BE2C (cell line): ENCODE measurements at regions not wholly inside any gene's neighbourhood (a gene's known extent, or its start where the extent isn't known, plus 50 kb on each side); places are given as distances from the start of the nearest gene placed in this dataset.

ENCODE experiments used
- DNase-seq: peaks from one replicate; pipeline ENCODE4 v3.0.0-alpha.2; 2020
- H3K27me3 ChIP-seq: fragments of 250-450 bp; sonication (Bioruptor Pico); 2 replicates; pipeline ENCODE4 v1.5.1; 2020; ENCODE audit warnings: mild to moderate bottlenecking
- H3K36me3 ChIP-seq: fragments of 250-450 bp; sonication (Bioruptor Pico); 2 replicates; pipeline ENCODE4 v1.5.1; 2020; ENCODE audit warnings: mild to moderate bottlenecking
- H3K4me1 ChIP-seq: fragments of 250-450 bp; sonication (Bioruptor Pico); 2 replicates; pipeline ENCODE4 v1.5.1; 2020
- H3K4me3 ChIP-seq: 2 replicates; pipeline ENCODE4 v1.5.1; 2011; ENCODE audit warnings: low read depth, low read length
- H3K9me3 ChIP-seq: fragments of 250-450 bp; sonication (Bioruptor Pico); 2 replicates; pipeline ENCODE4 v1.5.1; 2020
- TF ChIP-seq, protein P1 (sequence below): IDR thresholded peaks from 2 replicates; pipeline ENCODE4 v1.5.1; 2012; ENCODE audit warnings: mild to moderate bottlenecking, low read depth, low read length

GRCh38 chr2:126971162-126971480 lies 72.4 kb downstream of the TEX51 start:
- Histone ChIP-seq H3K4me3 (no peak overlapping the region), H3K4me1 (no peaks in the 10 kb centered on the region), H3K27me3 (no peaks in the 10 kb centered on the region), H3K9me3 (no peaks in the 10 kb centered on the region), H3K36me3 (no peaks in the 10 kb centered on the region)
- DNase-seq: no peak
- TF ChIP-seq, protein P1, sequence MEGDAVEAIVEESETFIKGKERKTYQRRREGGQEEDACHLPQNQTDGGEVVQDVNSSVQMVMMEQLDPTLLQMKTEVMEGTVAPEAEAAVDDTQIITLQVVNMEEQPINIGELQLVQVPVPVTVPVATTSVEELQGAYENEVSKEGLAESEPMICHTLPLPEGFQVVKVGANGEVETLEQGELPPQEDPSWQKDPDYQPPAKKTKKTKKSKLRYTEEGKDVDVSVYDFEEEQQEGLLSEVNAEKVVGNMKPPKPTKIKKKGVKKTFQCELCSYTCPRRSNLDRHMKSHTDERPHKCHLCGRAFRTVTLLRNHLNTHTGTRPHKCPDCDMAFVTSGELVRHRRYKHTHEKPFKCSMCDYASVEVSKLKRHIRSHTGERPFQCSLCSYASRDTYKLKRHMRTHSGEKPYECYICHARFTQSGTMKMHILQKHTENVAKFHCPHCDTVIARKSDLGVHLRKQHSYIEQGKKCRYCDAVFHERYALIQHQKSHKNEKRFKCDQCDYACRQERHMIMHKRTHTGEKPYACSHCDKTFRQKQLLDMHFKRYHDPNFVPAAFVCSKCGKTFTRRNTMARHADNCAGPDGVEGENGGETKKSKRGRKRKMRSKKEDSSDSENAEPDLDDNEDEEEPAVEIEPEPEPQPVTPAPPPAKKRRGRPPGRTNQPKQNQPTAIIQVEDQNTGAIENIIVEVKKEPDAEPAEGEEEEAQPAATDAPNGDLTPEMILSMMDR: no peak

- Histone ChIP-seq H3K36me3 (no peaks in the 10 kb centered on the region), H3K4me3 (peak overlapping the region; percentile 35), H3K27me3 (no peaks in the 10 kb centered on the region), H3K4me1 (no peaks in the 10 kb centered on the region), H3K9me3 (no peaks in the 10 kb centered on the region)
- TF ChIP-seq, protein P1: peak; percentile 71
- peak; percentile 64 for DNase-seq
Measured at GRCh38 chr2:126971481-126972278, 73.0 kb downstream of the TEX51 start.

- H3K36me3 ChIP-seq: no peaks in the 10 kb centered on the region
- DNase-seq: no peak
- no peaks in the 10 kb centered on the region for H3K4me1 ChIP-seq
- H3K4me3 ChIP-seq: no peak overlapping the region
- H3K9me3 ChIP-seq: no peaks in the 10 kb centered on the region
- TF ChIP-seq, protein P1: no peak
- no peaks in the 10 kb centered on the region for H3K27me3 ChIP-seq
Measured at GRCh38 chr2:126972279-126972626, 73.6 kb downstream of the TEX51 start.

DNA sequence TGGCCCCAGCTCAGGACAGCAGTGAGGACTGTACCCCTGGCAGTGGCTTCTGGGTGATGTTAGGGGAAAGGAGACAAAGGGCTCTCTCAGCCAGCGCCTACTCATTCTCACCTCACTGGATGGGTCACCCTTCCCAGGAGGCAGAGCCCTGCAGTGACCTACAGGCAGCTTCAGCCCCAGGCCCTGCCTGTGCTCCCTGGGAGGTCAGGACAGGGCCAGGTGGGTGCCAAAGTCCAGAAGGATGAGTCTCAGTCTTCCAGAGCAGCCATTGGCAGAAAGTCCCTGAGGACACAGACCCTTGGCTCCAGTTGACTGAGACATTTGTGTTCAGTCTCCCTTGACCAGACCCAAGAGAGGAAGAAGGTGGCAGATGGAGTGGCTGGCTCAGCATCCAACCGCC lies 75.1 kb downstream of the TEX51 start:
- Histone ChIP-seq H3K9me3 (no peaks in the 10 kb centered on the region), H3K36me3 (no peaks in the 10 kb centered on the region), H3K27me3 (no peaks in the 10 kb centered on the region), H3K4me3 (no peak overlapping the region), H3K4me1 (no peaks in the 10 kb centered on the region)
- TF ChIP-seq, protein P1: no peak
- DNase-seq: no peak

GRCh38 chr2:126975671-126976655 lies 77.3 kb downstream of the TEX51 start:
- Histone ChIP-seq H3K36me3 (no peaks in the 10 kb centered on the region), H3K27me3 (no peaks in the 10 kb centered on the region), H3K4me1 (no peaks in the 10 kb centered on the region), H3K9me3 (no peaks in the 10 kb centered on the region), H3K4me3 (no peak overlapping the region)
- no peak for DNase-seq
- TF ChIP-seq, protein P1: no peak
